ENCODE measurements at regions not wholly inside any gene's neighbourhood (a gene's known extent, or its start where the extent isn't known, plus 50 kb on each side); places are given as distances from the start of the nearest gene placed in this dataset.

- no peaks in the 10 kb centered on the region for H3K4me1 Mint-ChIP-seq
- H3K4me3 Mint-ChIP-seq = no peak overlapping the region
- TF ChIP-seq CTCF (IDR thresholded peaks at IDR 0.05) = no peak
- intact Hi-C loops (cut with micrococcal nuclease) = no loop called here
- ATAC-seq (ENCODE audit: low read depth) (no peak), DNase-seq (no peak)
- H3K27me3 Mint-ChIP-seq = no peaks in the 10 kb centered on the region
- CTCF ChIA-PET = no interaction called here
- no peaks in the 10 kb centered on the region for H3K36me3 Mint-ChIP-seq (ENCODE audit: low read depth)
- peaks cover 6% of the 10 kb centered on the region for H3K9me3 Mint-ChIP-seq
- POLR2A ChIA-PET = no interaction called here
- H3K27ac Mint-ChIP-seq = no peak overlapping the region
Observed at GRCh38 chr6:23420659-23421350, 705.2 kb upstream of the NRSN1 start.

- intact Hi-C loops (cut with micrococcal nuclease) = no loop called here
- no peaks in the 10 kb centered on the region for H3K27me3 Mint-ChIP-seq
- DNase-seq = no peak
- peaks cover 11% of the 10 kb centered on the region for H3K9me3 Mint-ChIP-seq
- no peaks in the 10 kb centered on the region for H3K36me3 Mint-ChIP-seq (ENCODE audit: low read depth)
- no peaks in the 10 kb centered on the region for H3K4me1 Mint-ChIP-seq
- no peak for TF ChIP-seq CTCF (IDR thresholded peaks at IDR 0.05)
- H3K27ac Mint-ChIP-seq = no peak overlapping the region
- ATAC-seq (ENCODE audit: low read depth) = no peak
- POLR2A ChIA-PET = no interaction called here
- H3K4me3 Mint-ChIP-seq = no peak overlapping the region
- CTCF ChIA-PET = no interaction called here
Observed at GRCh38 chr6:23424584-23424983, 701.4 kb upstream of the NRSN1 start.

GRCh38 chr6:23435126-23435525, 690.9 kb upstream of the NRSN1 start:
- intact Hi-C loops (cut with micrococcal nuclease) = no loop called here
- Mint-ChIP-seq H3K27me3 (no peaks in the 10 kb centered on the region), H3K36me3 (ENCODE audit: low read depth) (no peaks in the 10 kb centered on the region), H3K4me3 (no peak overlapping the region), H3K4me1 (no peaks in the 10 kb centered on the region), H3K9me3 (peaks cover 8% of the 10 kb centered on the region), H3K27ac (no peak overlapping the region)
- ATAC-seq (ENCODE audit: low read depth) (no peak), DNase-seq (no peak)
- ChIA-PET CTCF (no interaction called here), POLR2A (no interaction called here)
- no peak for TF ChIP-seq CTCF (IDR thresholded peaks at IDR 0.05)

GRCh38 chr6:23435798-23436197, 690.2 kb upstream of the NRSN1 start:
- Mint-ChIP-seq H3K4me3 (no peak overlapping the region), H3K27ac (no peak overlapping the region), H3K36me3 (ENCODE audit: low read depth) (no peaks in the 10 kb centered on the region), H3K27me3 (no peaks in the 10 kb centered on the region), H3K9me3 (peaks cover 5% of the 10 kb centered on the region), H3K4me1 (no peaks in the 10 kb centered on the region)
- DNase-seq (no peak), ATAC-seq (ENCODE audit: low read depth) (no peak)
- intact Hi-C loops (cut with micrococcal nuclease) = no loop called here
- TF ChIP-seq CTCF (IDR thresholded peaks at IDR 0.05) = no peak
- CTCF ChIA-PET = no interaction called here
- POLR2A ChIA-PET = no interaction called here

- intact Hi-C loops (cut with micrococcal nuclease) = no loop called here
- H3K4me1 Mint-ChIP-seq = no peaks in the 10 kb centered on the region
- no peak overlapping the region for H3K4me3 Mint-ChIP-seq
- DNase-seq (no peak), ATAC-seq (ENCODE audit: low read depth) (no peak)
- peaks cover 3% of the 10 kb centered on the region for H3K9me3 Mint-ChIP-seq
- H3K27me3 Mint-ChIP-seq = no peaks in the 10 kb centered on the region
- no peak for TF ChIP-seq CTCF (IDR thresholded peaks at IDR 0.05)
- CTCF ChIA-PET = no interaction called here
- POLR2A ChIA-PET = no interaction called here
- H3K27ac Mint-ChIP-seq = no peak overlapping the region
- H3K36me3 Mint-ChIP-seq (ENCODE audit: low read depth) = no peaks in the 10 kb centered on the region
Observed at GRCh38 chr6:23441808-23442461, 684.1 kb upstream of the NRSN1 start.
